Esophagus muscularis mucosa (tissue), 3 donors: ENCODE measurements at regions not wholly inside any gene's neighbourhood (a gene's known extent, or its start where the extent isn't known, plus 50 kb on each side); places are given as distances from the start of the nearest gene placed in this dataset.

Experiments
- CTCF ChIP-seq, 3 experiments: fragments of 200-600 bp in 2 of 3; fragments of 450-650 bp in 1 of 3; sonication (generic) in 2 of 3; IDR thresholded peaks; one replicate each; pipeline ENCODE4 v1.5.1; 2017 to 2019; ENCODE audit warnings: antibody characterized with exemption in 3 of 3, mild to moderate bottlenecking in 2 of 3, moderate library complexity in 1 of 3
- POLR2A ChIP-seq: fragments of 450-650 bp; IDR thresholded peaks from one replicate; pipeline ENCODE4 v1.6.1; 2017; ENCODE audit warnings: antibody characterized with exemption, moderate library complexity, mild to moderate bottlenecking, low read depth

- TF ChIP-seq CTCF (IDR thresholded peaks at IDR 0.05) (no peak), POLR2A (no peak)
Observed at GRCh38 chr7:13062631-13063030, 375.2 kb downstream of the ARL4A start.
